ENCODE measurements at regions not wholly inside any gene's neighbourhood (a gene's known extent, or its start where the extent isn't known, plus 50 kb on each side); places are given as distances from the start of the nearest gene placed in this dataset.
A peak's percentile ranks its signal among the peaks of the same experiment; 100 is the strongest.

DNA sequence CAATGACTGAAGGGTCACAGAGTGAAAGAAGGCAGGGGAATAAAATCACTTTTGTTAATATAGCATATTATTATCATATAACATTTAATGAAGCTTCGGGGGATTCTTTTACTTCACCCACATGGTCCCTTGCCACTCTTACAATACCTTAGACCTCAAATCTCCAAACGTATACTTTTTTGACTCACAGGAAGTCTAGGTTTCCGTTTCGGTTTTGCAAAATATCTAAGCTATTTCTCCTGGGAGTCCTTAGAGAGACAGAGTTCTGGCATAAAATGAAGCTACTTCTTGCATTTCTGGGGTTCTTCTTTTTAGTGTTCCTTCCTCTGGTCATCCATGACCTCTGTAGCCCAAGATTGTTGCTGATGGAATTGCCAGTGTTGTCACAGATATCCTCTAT, 590.5 kb upstream of the ATP2B1 start:
- ATAC-seq (ENCODE audit: low read depth) (peak; percentile 76), DNase-seq (ENCODE audit: low spot score in 2 of 2) (no peak)
- H3K4me3 Mint-ChIP-seq = peak overlapping the region; percentile 65
- H3K27me3 Mint-ChIP-seq = peaks cover 2% of the 10 kb centered on the region
- no peaks in the 10 kb centered on the region for H3K9me3 Mint-ChIP-seq
- peaks cover 22% of the 10 kb centered on the region for H3K4me1 Mint-ChIP-seq
- no peaks in the 10 kb centered on the region for H3K36me3 Mint-ChIP-seq
- H3K27ac Mint-ChIP-seq = no peak overlapping the region

- no peak for ATAC-seq (ENCODE audit: low read depth)
- Mint-ChIP-seq H3K4me1 (peaks cover 22% of the 10 kb centered on the region), H3K4me3 (no peak overlapping the region), H3K36me3 (no peaks in the 10 kb centered on the region), H3K27ac (no peak overlapping the region), H3K9me3 (no peaks in the 10 kb centered on the region), H3K27me3 (peaks cover 2% of the 10 kb centered on the region)
- DNase-seq (ENCODE audit: low spot score in 2 of 2) = no peak
Observed at GRCh38 chr12:90298289-90298948, 589.8 kb upstream of the ATP2B1 start.

GRCh38 chr12:90295858-90296257, 587.2 kb upstream of the ATP2B1 start:
- no peak overlapping the region for H3K27ac Mint-ChIP-seq
- no peak overlapping the region for H3K4me3 Mint-ChIP-seq
- ATAC-seq (ENCODE audit: low read depth) = no peak
- DNase-seq (ENCODE audit: low spot score in 2 of 2) = no peak
- H3K27me3 Mint-ChIP-seq = no peaks in the 10 kb centered on the region
- H3K36me3 Mint-ChIP-seq = no peaks in the 10 kb centered on the region
- peaks cover 22% of the 10 kb centered on the region for H3K4me1 Mint-ChIP-seq
- no peaks in the 10 kb centered on the region for H3K9me3 Mint-ChIP-seq

- ATAC-seq (ENCODE audit: low read depth) = no peak
Observed at GRCh38 chr12:90292183-90292582, 583.5 kb upstream of the ATP2B1 start.

GRCh38 chr12:90290980-90291975, 582.6 kb upstream of the ATP2B1 start:
- no peak overlapping the region for H3K27ac Mint-ChIP-seq
- H3K9me3 Mint-ChIP-seq = peaks cover 10% of the 10 kb centered on the region
- no peaks in the 10 kb centered on the region for H3K4me1 Mint-ChIP-seq
- H3K4me3 Mint-ChIP-seq = no peak overlapping the region
- H3K27me3 Mint-ChIP-seq = no peaks in the 10 kb centered on the region
- no peak for DNase-seq (ENCODE audit: low spot score in 2 of 2)
- peaks cover 2% of the 10 kb centered on the region for H3K36me3 Mint-ChIP-seq
- ATAC-seq (ENCODE audit: low read depth) = no peak

More at GRCh38 chr12:90292183-90292582, 583.5 kb upstream of the ATP2B1 start:
- H3K9me3 Mint-ChIP-seq = peaks cover 7% of the 10 kb centered on the region
- peaks cover 3% of the 10 kb centered on the region for H3K4me1 Mint-ChIP-seq
- H3K4me3 Mint-ChIP-seq = no peak overlapping the region
- no peak overlapping the region for H3K27ac Mint-ChIP-seq
- H3K36me3 Mint-ChIP-seq = peaks cover 2% of the 10 kb centered on the region
- no peak for DNase-seq (ENCODE audit: low spot score in 2 of 2)
- H3K27me3 Mint-ChIP-seq = no peaks in the 10 kb centered on the region

- Mint-ChIP-seq H3K27ac (no peak overlapping the region), H3K4me3 (no peak overlapping the region), H3K4me1 (no peaks in the 10 kb centered on the region), H3K36me3 (peaks cover 2% of the 10 kb centered on the region), H3K27me3 (no peaks in the 10 kb centered on the region), H3K9me3 (peaks cover 10% of the 10 kb centered on the region)
- ATAC-seq (ENCODE audit: low read depth) (no peak), DNase-seq (ENCODE audit: low spot score in 2 of 2) (no peak)
Observed at GRCh38 chr12:90287585-90287984, 578.9 kb upstream of the ATP2B1 start.

DNA sequence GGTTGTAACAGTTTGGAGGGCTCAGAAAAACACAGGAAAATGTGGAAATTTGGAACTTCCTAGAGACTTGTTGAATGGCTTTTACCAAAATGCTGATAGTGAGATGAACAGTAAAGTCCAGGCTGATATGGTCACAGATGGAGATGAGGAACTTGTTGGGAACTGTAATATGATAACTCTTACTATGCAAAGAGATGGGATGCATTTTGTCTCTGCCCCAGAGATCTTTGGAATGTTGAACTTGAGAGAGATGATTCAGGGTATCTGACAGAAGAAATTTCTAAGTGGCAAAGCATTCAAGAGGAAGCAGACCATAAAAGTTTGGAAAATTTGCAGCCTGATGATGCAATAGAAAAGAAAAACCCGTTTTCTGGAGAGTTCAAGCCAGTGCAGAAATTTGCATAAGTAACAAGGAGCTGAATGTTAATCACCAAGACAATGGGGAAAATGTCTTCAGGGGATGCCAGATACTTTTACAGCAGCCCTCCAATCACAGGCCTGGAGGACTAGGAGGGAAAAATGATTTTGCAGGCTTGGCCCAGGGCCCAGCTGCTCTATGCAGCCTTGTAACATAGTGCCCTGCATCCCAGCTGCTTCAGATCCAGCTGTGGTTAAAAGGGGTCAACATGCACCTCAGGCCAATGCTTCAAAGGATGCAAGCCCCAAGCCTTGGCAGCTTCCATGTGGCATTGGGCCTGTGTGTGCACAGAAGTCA, 572.7 kb upstream of the ATP2B1 start:
- H3K4me1 Mint-ChIP-seq = peaks cover 7% of the 10 kb centered on the region
- peaks cover 3% of the 10 kb centered on the region for H3K36me3 Mint-ChIP-seq
- H3K27ac Mint-ChIP-seq = no peak overlapping the region
- H3K9me3 Mint-ChIP-seq = peaks cover 14% of the 10 kb centered on the region
- H3K27me3 Mint-ChIP-seq = no peaks in the 10 kb centered on the region
- no peak for ATAC-seq (ENCODE audit: low read depth)
- no peak overlapping the region for H3K4me3 Mint-ChIP-seq
- no peak for DNase-seq (ENCODE audit: low spot score in 2 of 2)

DNA sequence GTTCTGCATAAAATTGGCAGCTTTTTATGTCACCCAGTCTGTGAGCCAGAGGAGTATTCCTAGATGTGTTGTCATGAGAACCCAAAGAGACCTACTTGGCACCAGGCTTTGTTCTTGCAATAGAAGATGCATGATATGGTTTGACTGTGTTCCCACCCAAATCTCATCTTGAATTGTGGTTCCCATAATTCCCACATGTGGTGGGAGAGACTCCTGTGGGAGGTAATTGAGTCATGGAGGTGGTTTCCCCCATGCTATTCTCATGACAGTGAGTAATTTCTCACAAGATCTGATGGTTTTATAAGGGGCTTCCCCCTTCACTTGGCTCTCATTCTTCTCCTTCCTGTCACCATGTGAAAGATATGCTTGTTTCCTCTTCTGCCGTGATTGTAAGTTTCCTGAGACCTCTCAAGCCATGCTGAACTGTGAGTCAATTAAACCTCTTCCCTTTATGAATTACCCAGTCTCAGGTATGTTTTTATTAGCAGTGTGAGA, 572.0 kb upstream of the ATP2B1 start:
- peaks cover 7% of the 10 kb centered on the region for H3K4me1 Mint-ChIP-seq
- no peaks in the 10 kb centered on the region for H3K27me3 Mint-ChIP-seq
- peaks cover 3% of the 10 kb centered on the region for H3K36me3 Mint-ChIP-seq
- H3K9me3 Mint-ChIP-seq = peaks cover 14% of the 10 kb centered on the region
- ATAC-seq (ENCODE audit: low read depth) = peak; percentile 74
- no peak overlapping the region for H3K4me3 Mint-ChIP-seq
- DNase-seq (ENCODE audit: low spot score in 2 of 2) = no peak
- H3K27ac Mint-ChIP-seq = peak overlapping the region; percentile 10

GRCh38 chr12:90280033-90280432, 571.4 kb upstream of the ATP2B1 start:
- DNase-seq (ENCODE audit: low spot score in 2 of 2) = no peak

DNA sequence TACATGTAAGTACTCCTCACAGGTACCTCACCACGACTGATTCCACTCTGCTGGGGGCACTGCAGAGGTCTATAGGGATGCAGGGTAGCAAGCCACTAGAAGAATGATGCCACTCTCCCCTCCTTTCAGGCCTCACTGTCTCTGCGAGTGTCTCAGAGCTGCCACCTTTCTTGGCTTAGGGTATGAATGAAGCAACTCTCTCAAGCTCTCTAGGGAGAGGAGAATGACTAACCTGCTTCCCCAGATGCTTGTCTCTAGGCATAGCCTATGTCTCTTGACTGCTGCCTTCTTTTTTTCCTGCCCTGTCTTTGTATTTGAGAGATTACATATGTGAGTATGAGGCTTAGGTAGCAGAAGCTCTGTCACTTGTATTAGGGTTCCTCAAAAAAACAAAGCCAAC, 566.5 kb upstream of the ATP2B1 start:
- no peak overlapping the region for H3K27ac Mint-ChIP-seq

More at GRCh38 chr12:90280033-90280432, 571.4 kb upstream of the ATP2B1 start:
- ATAC-seq (ENCODE audit: low read depth) = no peak
- Mint-ChIP-seq H3K4me3 (no peak overlapping the region), H3K9me3 (peaks cover 14% of the 10 kb centered on the region), H3K27me3 (no peaks in the 10 kb centered on the region), H3K27ac (peak overlapping the region; percentile 10), H3K4me1 (peaks cover 7% of the 10 kb centered on the region), H3K36me3 (peaks cover 3% of the 10 kb centered on the region)

GRCh38 chr12:90274407-90274806, 565.8 kb upstream of the ATP2B1 start:
- Mint-ChIP-seq H3K4me3 (no peak overlapping the region), H3K4me1 (no peaks in the 10 kb centered on the region), H3K36me3 (no peaks in the 10 kb centered on the region), H3K27me3 (no peaks in the 10 kb centered on the region), H3K9me3 (no peaks in the 10 kb centered on the region), H3K27ac (no peak overlapping the region)
- ATAC-seq (ENCODE audit: low read depth) (no peak), DNase-seq (ENCODE audit: low spot score in 2 of 2) (no peak)

More for the DNA sequence above, 566.5 kb upstream of the ATP2B1 start:
- H3K4me1 Mint-ChIP-seq = no peaks in the 10 kb centered on the region
- peaks cover 1% of the 10 kb centered on the region for H3K9me3 Mint-ChIP-seq
- H3K4me3 Mint-ChIP-seq = no peak overlapping the region
- ATAC-seq (ENCODE audit: low read depth) (no peak), DNase-seq (ENCODE audit: low spot score in 2 of 2) (no peak)
- no peaks in the 10 kb centered on the region for H3K36me3 Mint-ChIP-seq
- H3K27me3 Mint-ChIP-seq = no peaks in the 10 kb centered on the region

GRCh38 chr12:90268574-90268973, 559.9 kb upstream of the ATP2B1 start:
- H3K9me3 Mint-ChIP-seq = no peaks in the 10 kb centered on the region
- H3K27me3 Mint-ChIP-seq = no peaks in the 10 kb centered on the region
- H3K36me3 Mint-ChIP-seq = no peaks in the 10 kb centered on the region
- no peak overlapping the region for H3K4me3 Mint-ChIP-seq
- ATAC-seq (ENCODE audit: low read depth) (no peak), DNase-seq (ENCODE audit: low spot score in 2 of 2) (no peak)
- no peaks in the 10 kb centered on the region for H3K4me1 Mint-ChIP-seq
- no peak overlapping the region for H3K27ac Mint-ChIP-seq

DNA sequence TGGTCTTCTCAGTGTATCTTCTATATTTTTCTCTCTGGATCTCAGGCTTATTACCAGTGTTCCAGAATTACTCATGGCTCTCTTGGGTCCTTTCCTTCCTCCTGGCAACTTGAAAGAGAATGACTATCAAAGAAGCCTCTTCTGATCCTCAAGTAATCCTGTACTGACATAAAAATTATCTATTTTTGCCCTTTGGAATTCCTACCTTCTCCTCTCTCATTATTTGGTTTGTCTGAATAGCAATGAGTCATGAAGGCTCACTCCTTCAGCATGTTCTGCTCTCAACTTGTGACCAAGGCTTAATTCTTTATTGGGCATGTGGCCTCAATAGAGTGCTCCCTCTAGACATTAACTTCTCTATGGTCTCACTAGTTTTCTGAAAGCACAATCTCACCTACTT, 553.6 kb upstream of the ATP2B1 start:
- no peaks in the 10 kb centered on the region for H3K27me3 Mint-ChIP-seq
- H3K36me3 Mint-ChIP-seq = no peaks in the 10 kb centered on the region
- no peaks in the 10 kb centered on the region for H3K9me3 Mint-ChIP-seq
- no peak overlapping the region for H3K4me3 Mint-ChIP-seq
- DNase-seq (ENCODE audit: low spot score in 2 of 2) (no peak), ATAC-seq (ENCODE audit: low read depth) (no peak)
- peaks cover 2% of the 10 kb centered on the region for H3K4me1 Mint-ChIP-seq
- no peak overlapping the region for H3K27ac Mint-ChIP-seq

DNA sequence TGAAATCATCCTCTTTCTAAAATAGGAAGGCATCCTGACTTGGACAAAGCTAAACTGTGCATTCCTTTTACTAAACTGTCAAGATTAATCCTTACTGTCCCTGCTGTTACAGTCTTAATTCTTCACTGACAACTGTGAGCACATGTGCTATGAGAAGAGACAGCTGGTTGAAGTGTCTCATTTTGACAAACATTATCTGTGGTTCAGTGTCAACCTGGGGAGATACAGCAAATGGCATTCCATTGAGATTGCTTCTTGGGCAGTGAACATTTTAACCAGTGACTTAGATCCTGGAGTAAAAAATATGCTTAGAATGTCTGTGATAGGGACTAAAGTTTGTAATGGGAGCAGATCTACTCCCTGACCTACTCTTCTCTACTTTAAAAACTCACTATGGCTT, 552.6 kb upstream of the ATP2B1 start:
- no peaks in the 10 kb centered on the region for H3K27me3 Mint-ChIP-seq
- ATAC-seq (ENCODE audit: low read depth) (no peak), DNase-seq (ENCODE audit: low spot score in 2 of 2) (no peak)
- no peaks in the 10 kb centered on the region for H3K9me3 Mint-ChIP-seq
- H3K27ac Mint-ChIP-seq = no peak overlapping the region
- peaks cover 2% of the 10 kb centered on the region for H3K4me1 Mint-ChIP-seq
- no peak overlapping the region for H3K4me3 Mint-ChIP-seq
- H3K36me3 Mint-ChIP-seq = no peaks in the 10 kb centered on the region
